22Rv1 (cell line): ENCODE measurements at regions not wholly inside any gene's neighbourhood (a gene's known extent, or its start where the extent isn't known, plus 50 kb on each side); places are given as distances from the start of the nearest gene placed in this dataset.

Source experiments
- H3K27ac ChIP-seq: fragments of 450-650 bp; 2 replicates; pipeline ENCODE4 v1.5.1; 2017
- ZFX ChIP-seq: fragments of 450-650 bp; IDR thresholded peaks from 2 replicates; pipeline ENCODE4 v1.6.1; 2017; ENCODE audit warnings: antibody characterized with exemption, borderline replicate concordance
- TF ChIP-seq, protein P1 (sequence below): fragments of 450-650 bp; IDR thresholded peaks from 2 replicates; pipeline ENCODE4 v1.5.1; 2017; ENCODE audit warnings: mild to moderate bottlenecking

DNA sequence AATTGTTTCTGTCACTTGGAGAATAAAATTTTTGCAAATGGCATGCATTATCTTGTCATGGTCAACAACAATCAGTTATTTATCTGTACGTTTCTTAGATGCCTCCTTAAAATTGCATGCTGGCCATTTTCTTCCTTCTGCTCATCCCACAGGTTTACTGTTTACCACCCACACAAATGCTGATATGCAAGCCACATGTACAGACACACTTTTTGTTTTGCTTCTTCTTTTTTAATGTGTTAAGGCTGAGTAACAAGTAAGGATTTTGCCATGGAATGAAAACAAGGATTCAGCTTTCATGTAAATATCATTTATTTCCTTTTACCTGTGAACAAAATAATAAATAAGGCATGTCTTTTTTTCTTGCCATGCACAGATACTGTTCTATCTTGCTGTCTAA lies 1077.1 kb upstream of the ZEB2 start:
- no peak for TF ChIP-seq ZFX
- TF ChIP-seq, protein P1, sequence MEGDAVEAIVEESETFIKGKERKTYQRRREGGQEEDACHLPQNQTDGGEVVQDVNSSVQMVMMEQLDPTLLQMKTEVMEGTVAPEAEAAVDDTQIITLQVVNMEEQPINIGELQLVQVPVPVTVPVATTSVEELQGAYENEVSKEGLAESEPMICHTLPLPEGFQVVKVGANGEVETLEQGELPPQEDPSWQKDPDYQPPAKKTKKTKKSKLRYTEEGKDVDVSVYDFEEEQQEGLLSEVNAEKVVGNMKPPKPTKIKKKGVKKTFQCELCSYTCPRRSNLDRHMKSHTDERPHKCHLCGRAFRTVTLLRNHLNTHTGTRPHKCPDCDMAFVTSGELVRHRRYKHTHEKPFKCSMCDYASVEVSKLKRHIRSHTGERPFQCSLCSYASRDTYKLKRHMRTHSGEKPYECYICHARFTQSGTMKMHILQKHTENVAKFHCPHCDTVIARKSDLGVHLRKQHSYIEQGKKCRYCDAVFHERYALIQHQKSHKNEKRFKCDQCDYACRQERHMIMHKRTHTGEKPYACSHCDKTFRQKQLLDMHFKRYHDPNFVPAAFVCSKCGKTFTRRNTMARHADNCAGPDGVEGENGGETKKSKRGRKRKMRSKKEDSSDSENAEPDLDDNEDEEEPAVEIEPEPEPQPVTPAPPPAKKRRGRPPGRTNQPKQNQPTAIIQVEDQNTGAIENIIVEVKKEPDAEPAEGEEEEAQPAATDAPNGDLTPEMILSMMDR, result no peak
- H3K27ac ChIP-seq, result no peak overlapping the region

DNA sequence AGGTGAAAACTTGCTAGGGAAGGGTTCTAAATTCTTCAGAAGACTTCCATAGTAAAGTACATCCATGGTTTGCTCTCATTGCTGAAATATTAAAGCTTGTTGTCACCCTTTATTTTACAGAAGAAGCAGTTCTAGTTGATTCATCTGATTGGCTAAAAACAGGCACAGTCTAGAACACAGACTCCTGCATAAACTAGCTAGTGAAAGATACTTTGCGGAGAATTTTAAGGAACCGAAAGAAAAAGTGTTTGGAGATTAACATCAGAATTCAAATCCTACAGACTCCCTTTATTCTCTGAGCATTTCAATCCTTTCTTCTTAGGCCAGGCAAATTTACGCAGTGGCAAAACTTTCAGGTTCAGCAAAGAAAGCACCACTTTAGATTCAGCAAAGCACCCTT lies 1076.5 kb upstream of the ZEB2 start:
- H3K27ac ChIP-seq, result no peak overlapping the region
- TF ChIP-seq ZFX, result no peak
- TF ChIP-seq, protein P1, result no peak

- no peak overlapping the region for H3K27ac ChIP-seq
- TF ChIP-seq, protein P1, result no peak
- TF ChIP-seq ZFX, result no peak
Measured at GRCh38 chr2:145595296-145595695, 1075.4 kb upstream of the ZEB2 start.

GRCh38 chr2:145593991-145594614 lies 1074.2 kb upstream of the ZEB2 start:
- H3K27ac ChIP-seq, result peak overlapping the region; percentile 34; the same call in 1 of the 2 replicates
- no peak for TF ChIP-seq ZFX
- TF ChIP-seq, protein P1, result peak; percentile 29; the same call in 1 of the 2 replicates

DNA sequence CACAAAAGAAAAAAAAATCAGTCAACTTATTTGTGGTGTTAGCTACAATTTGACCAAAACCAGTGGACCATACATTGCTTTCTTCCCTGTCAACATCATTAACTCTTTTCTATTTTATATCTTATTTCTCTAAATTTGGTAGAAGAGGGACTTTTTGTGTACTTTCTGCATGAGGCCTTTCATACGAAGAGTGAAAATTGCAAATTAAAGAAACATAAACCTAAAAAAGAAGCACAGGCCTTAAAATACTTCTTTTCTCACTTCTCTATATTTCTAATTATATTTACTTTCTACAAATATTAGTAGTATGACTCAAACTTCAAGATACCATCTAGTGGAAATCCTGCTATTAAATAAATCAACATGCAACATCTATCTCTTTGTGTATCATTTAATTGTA lies 1073.4 kb upstream of the ZEB2 start:
- H3K27ac ChIP-seq, result peak overlapping the region; percentile 34; the same call in 1 of the 2 replicates
- TF ChIP-seq ZFX, result no peak
- TF ChIP-seq, protein P1, result no peak

DNA sequence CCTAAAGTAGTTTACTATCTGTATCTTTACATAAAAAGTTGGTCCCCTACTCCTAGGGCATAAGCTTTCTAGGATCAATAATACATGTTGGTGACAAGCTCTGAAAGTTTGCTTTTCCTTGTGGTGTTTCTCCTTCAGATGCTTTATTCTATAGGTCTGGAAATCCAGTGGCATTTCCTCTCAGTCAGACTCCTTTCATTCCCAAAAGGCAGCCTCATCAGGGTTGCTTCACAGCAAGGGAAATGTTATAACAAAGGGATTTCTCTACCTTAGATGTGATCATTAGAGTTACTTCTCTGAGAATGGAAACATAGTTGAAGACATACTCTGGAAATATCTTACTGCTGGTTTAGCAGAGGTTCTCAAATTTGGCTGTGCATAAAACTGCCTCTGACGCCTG lies 1072.4 kb upstream of the ZEB2 start:
- no peak for TF ChIP-seq ZFX
- TF ChIP-seq, protein P1, result no peak
- H3K27ac ChIP-seq, result no peak overlapping the region

GRCh38 chr2:145591109-145591809 lies 1071.3 kb upstream of the ZEB2 start:
- TF ChIP-seq, protein P1, result no peak
- H3K27ac ChIP-seq, result no peak overlapping the region
